Fibroblast of pulmonary artery (primary cell): ENCODE measurements at regions not wholly inside any gene's neighbourhood (a gene's known extent, or its start where the extent isn't known, plus 50 kb on each side); places are given as distances from the start of the nearest gene placed in this dataset.

Source experiments
- DNase-seq: peaks from one replicate; pipeline ENCODE4 v3.0.0-alpha.2; 2010; ENCODE audit warnings: low read depth
- H3K4me3 ChIP-seq: replicated peaks from 2 replicates; pipeline ENCODE4 v1.5.1; 2011; ENCODE audit warnings: low read depth, mild to moderate bottlenecking, control low read depth, low read length, moderate library complexity
- TF ChIP-seq, protein P1 (sequence below): IDR thresholded peaks from 2 replicates; pipeline ENCODE4 v1.5.1; 2011; ENCODE audit warnings: mild to moderate bottlenecking, control low read depth, low read length, inconsistent platforms; ENCODE audit errors: missing control alignments

DNA sequence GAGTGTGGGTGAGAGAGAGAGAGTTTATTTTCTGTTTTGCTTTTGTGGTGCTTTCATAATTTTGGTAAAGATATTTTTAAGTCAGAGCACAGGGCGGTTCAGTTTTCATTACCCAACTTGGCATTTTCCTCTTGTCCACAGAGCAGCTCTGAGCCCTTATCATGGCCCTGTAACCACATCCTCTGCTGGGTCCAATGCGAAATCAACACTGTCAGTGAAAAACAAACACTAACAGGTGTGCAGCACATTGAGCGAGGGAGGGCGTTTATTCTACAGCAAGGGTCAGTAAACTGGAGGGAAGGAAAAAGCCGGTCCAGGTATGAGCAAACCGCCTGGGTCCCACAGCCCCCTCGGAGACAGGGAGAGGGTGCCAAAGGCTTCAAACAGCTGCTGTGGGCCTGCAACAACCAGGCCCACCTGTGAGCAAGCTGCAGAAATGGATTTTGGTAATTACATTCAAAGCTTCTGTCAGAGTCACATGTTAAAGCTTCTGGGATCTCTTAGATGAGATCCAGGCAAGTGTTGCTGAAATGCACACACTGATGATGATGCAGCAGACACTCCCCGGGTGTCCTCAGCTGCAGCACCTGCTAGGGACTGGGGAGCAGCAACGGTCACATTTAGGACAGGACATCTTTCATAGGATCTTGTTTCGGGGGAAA lies 132.7 kb upstream of the DYRK2 start:
- TF ChIP-seq, protein P1, sequence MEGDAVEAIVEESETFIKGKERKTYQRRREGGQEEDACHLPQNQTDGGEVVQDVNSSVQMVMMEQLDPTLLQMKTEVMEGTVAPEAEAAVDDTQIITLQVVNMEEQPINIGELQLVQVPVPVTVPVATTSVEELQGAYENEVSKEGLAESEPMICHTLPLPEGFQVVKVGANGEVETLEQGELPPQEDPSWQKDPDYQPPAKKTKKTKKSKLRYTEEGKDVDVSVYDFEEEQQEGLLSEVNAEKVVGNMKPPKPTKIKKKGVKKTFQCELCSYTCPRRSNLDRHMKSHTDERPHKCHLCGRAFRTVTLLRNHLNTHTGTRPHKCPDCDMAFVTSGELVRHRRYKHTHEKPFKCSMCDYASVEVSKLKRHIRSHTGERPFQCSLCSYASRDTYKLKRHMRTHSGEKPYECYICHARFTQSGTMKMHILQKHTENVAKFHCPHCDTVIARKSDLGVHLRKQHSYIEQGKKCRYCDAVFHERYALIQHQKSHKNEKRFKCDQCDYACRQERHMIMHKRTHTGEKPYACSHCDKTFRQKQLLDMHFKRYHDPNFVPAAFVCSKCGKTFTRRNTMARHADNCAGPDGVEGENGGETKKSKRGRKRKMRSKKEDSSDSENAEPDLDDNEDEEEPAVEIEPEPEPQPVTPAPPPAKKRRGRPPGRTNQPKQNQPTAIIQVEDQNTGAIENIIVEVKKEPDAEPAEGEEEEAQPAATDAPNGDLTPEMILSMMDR = no peak
- no peak for DNase-seq
- H3K4me3 ChIP-seq = no peak overlapping the region

DNA sequence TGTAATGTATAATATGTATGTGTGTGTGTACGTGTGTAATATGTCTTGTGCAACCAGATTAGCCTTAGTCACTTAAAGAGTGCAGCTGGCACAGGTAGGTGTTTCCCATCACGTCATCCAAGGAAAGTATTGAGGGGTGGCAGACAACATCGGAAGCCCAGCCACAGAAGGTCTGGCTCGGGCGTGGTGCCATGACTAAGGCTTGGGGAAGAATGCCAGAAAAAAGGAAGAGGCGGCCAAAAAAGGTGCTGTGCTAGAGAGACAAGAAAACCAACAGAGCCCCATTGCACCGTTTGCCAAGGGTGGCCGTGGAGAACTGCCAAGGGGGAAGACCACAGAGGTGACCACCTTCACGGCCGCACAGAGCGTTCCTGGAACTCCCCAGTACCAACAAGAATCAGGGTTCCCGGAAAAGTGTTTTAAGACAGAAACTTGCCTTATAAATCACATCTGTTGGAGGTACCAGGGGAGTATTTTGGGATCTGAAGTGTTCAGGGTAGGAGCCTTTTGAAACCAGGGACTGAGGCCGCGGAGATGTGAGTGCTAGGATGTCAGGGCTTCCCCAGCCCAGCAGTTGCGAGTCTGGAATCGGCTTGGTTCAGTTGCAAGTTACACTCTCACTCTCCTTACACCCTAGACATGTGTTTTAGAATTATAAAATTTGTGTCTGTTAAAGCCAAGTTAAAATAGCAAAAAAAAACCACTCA lies 131.2 kb upstream of the DYRK2 start:
- peak; percentile 23 for DNase-seq
- H3K4me3 ChIP-seq = no peak overlapping the region
- TF ChIP-seq, protein P1 = no peak

DNA sequence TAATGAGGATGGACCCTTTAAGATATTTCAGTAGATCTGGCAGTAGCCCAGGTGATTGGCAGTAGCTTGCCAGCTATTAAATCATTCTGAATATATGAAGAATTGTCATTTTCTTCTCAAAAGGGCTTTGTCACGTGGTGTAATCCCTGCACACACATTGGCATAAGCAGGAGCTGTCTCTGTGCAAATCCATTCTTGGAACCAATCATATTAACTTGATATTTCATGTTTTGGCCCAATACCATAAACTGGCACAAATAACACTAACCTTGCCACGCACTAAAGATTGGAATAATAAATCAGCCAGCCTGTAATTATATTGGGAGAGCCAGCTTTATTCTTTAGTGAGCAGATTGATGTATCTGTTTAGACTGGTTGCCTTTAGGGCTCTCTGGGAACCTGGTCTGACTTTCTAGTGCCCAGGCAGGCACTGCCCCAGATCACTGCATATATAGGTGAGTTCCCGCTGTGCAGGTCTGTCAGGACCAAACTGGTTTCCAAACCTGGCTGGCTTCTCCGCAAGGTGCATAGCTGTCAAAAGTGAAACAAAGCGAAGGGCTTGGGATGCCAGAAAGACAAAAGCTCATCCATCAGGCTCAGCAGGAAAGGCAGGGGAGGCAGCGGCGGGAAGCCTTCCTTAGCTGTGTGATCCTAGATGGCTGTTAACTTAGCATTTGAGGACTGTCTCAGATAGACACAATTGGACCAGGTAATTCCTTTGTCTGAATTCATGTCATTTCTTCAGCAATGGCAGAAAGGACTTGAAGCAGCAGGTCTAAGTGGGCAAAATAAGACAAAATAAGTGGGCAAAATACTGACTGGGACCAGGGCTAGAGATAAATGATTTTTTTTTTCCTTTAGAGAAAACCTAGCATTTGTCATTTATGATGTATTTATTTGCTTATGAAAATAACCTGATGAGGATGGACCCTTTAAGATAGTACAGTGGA lies 128.8 kb upstream of the DYRK2 start:
- TF ChIP-seq, protein P1 = no peak
- no peak overlapping the region for H3K4me3 ChIP-seq
- no peak for DNase-seq

DNA sequence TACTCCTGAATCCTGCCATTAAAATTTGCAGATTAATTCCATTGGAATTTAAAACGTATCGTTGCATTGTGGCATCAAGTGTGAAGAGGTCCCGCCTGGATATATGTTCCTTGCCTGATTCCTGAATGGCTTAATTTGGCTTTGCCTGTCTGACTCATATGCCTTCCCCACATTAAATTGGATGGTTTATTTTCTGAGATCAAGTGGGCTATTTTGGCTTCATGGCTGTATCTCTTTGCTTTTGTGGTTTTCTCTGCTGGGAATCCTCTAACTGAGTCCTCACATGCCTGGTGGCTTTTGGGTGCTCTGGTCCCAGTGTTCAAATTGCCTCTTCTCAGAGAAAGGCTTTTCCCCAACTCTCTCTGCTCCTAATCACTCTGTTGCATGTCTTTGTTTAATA lies 127.9 kb upstream of the DYRK2 start:
- no peak for DNase-seq
- H3K4me3 ChIP-seq = no peak overlapping the region
- TF ChIP-seq, protein P1 = no peak

DNA sequence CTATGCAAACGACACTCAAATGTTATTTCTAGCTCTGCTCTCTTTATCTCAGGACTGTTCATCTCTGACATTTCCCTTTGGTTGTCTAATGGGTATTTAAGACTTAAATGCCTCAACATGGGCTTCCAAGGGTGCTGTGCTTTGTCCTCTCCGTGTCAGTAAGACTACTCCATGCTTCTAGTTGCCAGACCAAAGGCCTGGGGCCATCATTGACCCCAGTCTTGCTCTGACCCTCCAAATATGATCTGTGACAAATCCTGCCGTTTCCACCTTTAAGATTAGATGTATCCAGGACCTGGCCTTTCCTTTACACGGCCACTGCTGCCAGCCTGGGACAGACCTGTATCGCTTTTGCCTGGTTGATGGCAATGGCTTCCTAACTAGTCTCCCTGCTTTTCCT lies 126.3 kb upstream of the DYRK2 start:
- H3K4me3 ChIP-seq = no peak overlapping the region
- no peak for DNase-seq
- TF ChIP-seq, protein P1 = no peak

DNA sequence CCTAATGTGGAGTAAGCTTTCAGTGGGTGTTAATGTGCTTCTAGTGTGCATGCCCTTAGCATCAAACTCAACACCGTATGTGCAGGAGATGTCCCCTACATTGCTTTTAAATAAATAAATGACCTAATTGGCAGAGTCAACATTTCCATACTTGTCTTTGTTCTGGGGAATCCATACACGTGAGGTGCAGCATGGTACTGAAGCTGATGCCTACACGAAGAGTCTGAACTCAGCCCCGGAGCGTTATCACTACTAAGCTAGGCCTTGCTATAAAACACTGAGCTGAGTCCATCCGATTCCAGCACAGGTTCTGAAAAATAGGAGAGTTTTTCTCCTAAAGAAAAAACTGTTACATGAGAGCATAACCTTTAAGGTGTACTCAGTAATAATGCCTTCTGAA lies 125.0 kb upstream of the DYRK2 start:
- TF ChIP-seq, protein P1 = no peak
- no peak for DNase-seq
- no peak overlapping the region for H3K4me3 ChIP-seq
